ENCODE measurements at regions not wholly inside any gene's neighbourhood (a gene's known extent, or its start where the extent isn't known, plus 50 kb on each side); places are given as distances from the start of the nearest gene placed in this dataset.
"Not testable (repeated sequence)": the region's sequence is repeated elsewhere in the genome, so short reads cannot be mapped to it uniquely, and the experiment has no call there.

DNA sequence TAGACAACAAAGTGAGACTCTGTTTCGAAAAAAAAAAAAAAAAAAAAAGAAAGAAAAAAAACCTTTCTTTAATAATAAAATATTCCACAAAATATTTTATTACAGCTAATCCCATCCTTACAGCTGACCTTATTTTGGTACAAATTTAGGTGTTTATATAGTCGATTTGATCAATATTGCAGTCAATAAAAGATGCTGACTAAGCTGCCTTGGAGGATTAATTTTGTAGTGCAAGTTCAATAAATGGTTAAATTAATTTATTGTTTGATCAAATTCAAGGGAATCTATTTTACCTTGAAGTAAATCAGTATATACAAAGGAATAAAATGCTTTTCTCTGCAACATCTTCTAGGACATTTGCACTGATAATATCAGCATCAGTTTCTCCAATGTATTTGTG lies 1764.3 kb downstream of the NCAM2 start:
- no peak for DNase-seq (ENCODE audit: low read depth)

DNA sequence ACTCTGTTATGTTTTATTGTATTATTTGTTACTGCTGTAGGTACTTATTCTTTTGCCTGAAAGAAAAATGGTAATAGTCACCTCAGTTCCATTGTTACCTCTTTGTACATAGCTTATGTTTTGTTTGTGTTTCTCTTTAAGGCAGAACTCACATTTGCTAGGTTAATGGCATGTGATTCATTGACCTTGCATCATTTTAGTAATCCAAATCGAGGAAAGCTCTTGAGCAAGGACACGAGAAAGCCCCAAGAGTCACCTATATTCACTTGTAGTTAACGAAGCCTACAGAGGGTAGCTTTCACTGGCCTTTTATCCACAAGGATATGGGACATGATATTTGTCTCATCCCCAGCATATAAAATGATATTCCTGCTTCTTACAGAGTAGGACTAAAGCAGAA lies 1765.2 kb downstream of the NCAM2 start:
- DNase-seq (ENCODE audit: low read depth): no peak

DNA sequence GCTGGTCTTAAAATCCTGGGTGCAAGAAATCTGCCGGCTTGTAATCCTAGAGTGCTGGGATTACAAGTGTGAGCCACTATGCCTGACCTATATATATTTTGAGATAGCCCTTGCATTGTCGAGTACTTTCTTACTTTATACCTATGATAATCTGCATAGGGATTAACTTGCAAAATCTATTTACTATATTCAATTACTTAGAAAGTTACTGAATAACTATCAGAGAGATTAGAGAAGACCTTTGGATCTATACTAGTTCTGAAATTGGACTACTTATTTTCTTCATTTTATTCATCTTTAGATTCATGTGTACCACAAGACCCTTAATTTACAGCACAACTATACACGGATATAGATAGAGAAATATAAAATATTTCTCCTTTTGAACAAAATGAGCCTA lies 1766.0 kb downstream of the NCAM2 start:
- DNase-seq (ENCODE audit: low read depth): no peak

DNA sequence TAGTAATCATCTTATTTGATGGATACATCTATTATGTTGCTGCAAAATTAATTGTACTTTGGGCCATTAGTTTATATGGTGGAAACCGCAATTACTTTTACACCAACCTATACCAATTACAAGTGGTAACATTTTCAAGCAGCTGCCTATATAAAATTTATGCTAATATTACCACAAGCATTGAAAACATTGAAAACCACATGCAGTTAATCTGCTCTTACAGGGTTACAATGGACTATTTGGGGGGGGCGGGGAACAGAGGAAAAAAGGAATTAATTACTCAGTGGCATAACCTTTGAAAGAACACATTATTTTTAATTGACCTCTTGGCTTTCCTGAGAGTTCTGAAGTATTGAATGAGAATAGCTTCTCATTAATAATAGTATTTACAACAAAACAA lies 1793.2 kb downstream of the NCAM2 start:
- no peak for DNase-seq (ENCODE audit: low read depth)

DNA sequence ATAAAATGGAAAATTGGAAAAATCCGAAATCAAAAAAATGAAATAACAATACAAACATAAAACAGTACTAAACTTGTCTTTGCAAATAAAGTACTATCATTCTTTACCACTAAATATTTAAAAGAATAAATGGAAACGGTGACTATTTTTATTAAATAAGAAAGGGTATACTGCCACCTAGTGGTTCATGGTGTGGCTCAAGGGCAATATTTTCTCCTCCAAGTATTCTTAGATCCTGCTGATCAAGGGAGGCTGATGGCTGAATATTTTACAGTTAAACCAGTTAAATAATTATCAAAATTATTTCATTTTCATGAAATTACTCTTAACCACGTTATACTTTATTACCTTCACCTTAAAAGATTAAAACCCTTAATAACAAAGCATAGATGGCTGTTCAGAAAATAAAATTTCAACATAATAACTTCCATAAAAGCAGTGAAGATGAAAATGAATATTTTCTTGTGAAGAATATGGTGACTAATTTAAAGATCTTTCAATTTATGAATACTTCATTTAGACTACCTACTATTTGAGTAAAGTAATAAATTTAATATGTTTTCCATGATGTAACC lies 1793.9 kb downstream of the NCAM2 start:
- DNase-seq (ENCODE audit: low read depth): peak; percentile 10

DNA sequence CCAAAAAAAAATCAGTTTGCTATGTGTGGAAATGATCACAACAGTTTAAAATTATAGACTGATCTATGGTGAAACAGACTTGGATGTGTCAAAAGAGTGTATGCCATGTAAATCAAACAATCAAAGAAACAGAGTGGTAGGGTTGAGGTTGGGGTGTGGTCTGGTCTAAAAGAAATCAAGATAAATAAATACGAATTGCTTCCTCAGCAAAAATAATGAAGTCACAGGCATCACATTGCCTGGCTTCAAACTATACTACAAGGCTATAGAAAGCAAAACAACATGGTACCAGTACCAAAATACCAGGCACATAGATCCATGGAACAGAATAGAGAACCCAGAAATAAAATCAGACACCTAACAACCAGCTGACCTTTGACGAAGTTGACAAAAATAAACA lies 1796.9 kb downstream of the NCAM2 start:
- DNase-seq (ENCODE audit: low read depth): no peak

DNA sequence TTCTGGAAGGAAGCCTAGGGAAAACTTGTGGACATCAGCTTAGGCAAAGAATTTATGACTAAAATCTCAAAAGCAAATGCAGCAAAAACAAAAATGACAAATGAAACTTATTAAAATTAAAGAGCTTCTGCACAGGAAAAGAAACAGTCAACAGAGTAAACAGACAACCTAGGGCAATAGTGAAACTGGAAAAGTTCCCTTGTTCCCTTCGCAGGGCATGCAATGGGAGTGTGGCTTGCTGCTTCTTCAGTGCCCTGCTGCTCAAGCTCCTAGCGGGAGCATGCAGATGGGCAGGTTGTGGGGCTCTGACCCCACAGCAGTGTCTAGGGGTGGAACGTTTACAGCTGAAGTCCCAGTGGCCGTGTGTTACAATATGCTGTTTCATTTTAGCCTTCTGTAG lies 1797.4 kb downstream of the NCAM2 start:
- no peak for DNase-seq (ENCODE audit: low read depth)

DNA sequence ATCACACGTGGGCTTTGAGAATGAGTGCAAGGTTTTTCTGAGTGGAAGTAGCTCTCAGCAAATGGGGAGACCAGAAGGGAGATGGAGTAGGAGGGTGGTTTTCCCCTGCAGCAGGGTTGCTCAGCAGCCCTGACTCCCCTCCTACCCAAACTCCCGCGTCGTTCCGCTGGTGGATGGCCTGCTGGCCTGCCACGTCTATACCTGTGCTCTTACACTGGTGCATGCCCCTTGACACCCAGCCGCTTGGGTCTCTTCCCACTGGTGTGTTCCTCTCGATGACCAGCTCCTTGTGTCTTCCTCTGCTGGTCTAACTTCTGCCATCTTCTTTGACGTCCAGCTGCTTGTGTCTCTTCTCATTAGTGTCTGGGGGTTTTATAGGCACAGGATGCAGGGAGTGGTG lies 1797.9 kb downstream of the NCAM2 start:
- no peak for DNase-seq (ENCODE audit: low read depth)

DNA sequence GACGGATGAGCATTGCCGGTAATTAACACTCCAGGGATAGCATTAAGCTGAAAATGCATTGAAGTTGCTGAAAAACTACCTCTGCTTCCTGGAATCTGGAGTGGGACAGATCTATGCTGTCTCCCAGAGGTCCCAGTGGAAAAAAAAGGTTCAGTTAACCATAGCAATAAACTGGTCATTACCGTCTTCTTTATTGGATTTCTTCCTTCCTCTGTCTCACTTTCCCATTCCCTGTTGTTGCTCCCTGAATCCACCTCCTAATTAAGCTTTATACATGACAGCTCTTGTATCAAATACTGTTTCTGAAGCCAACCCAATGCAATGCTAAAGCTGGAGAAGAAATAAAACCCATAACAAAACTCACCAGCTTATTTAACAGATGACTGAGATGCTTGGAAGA lies 1805.9 kb downstream of the NCAM2 start:
- DNase-seq (ENCODE audit: low read depth): no peak

DNA sequence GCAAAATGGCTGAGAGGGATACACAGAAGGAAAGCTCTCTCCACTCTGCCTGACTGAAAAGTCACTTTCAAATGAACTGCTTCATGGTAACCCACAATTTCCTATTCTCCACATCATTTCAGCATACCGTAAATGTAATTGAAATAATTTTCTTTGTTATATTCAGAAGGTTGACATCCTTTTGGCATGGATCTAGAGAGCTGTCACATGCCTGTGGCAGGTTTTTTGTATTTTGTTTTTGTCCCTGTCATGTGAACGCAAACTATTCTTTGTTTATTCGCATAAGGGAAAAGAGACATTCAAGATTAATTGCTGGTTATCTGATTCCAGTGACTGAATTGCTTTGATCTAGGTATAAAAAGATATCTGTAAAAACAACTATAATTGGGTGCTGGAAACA lies 1808.1 kb downstream of the NCAM2 start:
- DNase-seq (ENCODE audit: low read depth): no peak

DNA sequence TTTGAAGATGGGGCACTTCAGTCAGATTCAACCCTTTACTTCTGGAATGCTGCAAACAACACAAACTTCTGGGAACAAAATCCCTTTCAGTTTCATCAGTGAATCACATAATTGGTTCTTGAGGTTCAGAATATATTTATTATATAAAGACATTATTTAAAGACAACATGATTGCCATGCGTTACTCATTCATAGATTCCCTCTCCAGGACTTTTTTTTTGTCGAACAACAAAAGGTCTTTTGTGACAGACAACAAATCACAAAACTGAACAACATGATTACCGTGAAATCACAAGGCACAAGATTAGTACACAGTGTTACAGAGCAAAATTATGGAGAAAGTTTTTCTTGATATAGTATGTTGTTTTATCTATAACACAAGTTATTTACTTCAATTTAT lies 1815.0 kb downstream of the NCAM2 start:
- no peak for DNase-seq (ENCODE audit: low read depth)

DNA sequence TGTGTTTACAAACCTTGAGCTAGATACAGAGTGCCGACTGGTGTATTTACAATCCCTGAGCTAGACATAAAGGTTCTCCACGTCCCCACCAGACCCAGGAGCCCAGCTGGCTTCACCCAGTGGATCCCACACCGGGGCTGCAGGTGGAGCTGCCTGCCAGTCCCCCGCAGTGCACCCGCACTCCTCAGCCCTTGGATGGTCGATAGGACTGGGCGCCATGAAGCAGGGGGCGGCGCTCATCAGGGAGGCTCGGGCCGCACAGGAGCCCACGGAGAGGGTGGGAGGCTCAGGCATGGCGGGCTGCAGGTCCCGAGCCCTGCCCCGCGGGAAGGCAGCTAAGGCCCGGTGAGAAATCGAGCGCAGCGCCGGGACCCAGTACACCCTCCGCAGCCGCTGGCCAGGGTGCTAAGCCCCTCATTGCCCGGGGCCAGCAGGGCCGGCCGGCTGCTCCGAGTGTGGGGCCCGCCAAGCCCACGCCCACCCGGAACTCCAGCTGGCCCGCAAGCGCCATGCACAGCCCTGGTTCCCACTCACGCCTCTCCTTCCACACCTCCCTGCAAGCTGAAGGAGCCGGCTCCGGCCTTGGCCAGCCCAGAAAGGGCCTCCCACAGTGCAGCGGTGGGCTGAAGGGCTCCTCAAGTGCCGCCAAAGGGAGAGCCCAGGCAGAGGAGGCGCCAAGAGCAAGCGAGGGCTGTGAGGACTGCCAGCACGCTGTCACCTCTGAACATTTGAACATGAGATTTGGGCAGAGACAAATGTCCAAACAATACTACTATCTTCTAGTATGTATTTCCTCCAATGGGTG lies 1820.7 kb downstream of the NCAM2 start:
- DNase-seq (ENCODE audit: low read depth): not testable (repeated sequence)

DNA sequence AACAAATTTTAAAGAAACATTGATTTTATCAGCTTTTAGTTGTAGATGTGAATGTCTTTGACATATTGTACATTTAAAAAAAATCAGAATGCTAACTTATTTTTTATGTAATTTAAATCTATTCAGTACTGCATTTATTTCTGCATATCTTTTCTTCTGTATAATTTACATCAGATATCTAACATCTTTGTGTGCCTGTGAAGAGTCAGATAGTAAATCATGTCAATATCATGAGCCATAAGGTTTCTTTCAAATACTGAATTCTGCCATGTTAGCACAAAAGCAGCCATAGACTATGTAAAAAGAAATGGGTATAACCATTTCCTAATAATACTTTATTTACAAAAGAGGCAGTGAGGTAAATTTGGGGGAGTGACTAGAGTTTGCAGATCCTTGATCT lies 1829.2 kb downstream of the NCAM2 start:
- no peak for DNase-seq (ENCODE audit: low read depth)

DNA sequence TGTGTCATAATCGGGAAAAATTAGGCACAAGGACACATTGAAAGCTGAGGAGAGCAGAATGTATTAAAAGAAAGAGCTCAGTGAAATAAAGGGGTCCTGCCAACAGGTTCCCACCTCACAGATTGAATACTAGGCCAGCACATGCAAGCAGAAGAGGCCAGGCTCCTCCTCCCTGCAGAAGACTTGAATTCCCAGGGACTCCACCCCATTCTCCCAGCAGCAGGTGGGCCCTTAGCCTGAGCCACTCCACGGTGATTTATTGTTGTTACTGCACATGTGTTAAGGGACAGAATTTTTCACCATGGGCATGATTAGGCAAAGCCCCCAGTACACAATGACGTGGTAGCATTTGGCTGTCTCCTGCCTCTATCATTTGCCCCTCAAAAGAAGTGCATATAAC lies 1844.7 kb downstream of the NCAM2 start:
- DNase-seq (ENCODE audit: low read depth): no peak

DNA sequence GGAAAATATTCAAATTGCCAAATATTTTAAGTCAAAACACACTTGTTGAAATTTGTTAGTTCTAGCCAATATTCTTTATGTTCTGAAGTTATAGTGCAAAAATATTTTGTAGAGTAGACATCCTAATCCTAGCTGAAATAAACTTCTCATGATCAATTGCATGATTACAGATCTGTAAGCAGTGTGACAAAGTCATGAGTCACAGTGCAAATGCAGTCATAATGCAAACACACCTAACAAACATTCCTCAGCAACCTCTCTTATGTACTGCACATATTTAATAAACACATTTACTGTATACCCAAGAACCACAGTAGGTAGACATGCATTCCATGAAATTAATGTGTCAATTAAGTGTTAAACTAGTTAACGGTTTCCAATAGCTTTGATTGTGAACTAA lies 1857.4 kb downstream of the NCAM2 start:
- no peak for DNase-seq (ENCODE audit: low read depth)

DNA sequence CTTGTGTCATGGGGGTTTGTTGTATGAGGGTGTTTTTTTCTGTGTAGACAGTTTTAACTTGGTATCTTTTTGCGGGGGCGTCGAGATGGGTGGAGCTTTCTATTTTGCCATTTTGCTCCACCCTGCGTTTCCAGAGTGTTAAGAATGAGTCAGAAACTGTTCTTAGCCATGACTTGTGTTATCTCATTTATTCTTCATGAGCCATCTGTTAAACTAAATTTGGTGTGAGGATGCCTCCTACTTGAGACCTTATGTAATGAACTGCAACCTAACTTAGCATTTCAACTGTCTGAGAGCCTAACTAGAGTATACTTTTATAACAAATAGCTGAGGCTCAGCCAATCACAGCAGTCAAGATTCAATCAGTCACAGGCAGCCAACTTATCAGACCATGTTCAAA lies 1873.5 kb downstream of the NCAM2 start:
- no peak for DNase-seq (ENCODE audit: low read depth)

DNA sequence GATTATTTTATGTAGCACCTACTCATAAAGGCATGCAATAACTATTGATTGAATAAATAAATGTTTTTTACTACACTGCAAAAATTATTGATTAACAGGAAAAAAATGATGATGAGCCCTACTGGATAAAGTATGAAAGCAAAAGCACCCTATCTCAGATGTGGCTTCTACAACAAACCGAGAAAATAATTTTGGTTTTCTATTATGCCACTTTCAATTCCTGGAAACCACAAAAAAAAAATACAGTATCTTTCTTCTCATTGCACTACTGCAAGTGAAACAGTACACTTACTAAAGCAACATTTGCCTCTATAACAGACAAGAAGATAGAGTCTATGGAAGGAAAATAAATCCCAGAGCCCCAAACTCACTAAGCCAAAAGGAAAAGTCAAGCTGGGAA lies 1882.4 kb downstream of the NCAM2 start:
- no peak for DNase-seq (ENCODE audit: low read depth)

DNA sequence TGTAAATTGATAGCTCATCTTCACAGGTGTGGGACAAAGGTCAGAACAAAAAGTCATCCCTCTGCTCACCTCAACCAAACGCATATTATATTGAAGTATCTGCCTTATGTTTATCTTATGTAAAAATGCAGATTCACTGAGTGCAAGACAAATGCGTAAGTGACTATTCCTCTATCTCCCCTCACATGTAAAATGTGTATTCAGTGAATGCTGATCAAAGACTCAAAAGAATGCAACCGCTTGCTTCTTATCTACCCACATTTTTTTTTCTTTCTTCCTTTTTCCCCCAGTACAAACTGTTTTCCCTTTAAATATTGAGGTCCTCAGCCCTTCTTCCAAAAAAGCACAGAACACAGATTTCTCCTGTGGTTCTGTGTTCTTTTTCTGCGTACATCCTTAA lies 1882.9 kb downstream of the NCAM2 start:
- no peak for DNase-seq (ENCODE audit: low read depth)

DNA sequence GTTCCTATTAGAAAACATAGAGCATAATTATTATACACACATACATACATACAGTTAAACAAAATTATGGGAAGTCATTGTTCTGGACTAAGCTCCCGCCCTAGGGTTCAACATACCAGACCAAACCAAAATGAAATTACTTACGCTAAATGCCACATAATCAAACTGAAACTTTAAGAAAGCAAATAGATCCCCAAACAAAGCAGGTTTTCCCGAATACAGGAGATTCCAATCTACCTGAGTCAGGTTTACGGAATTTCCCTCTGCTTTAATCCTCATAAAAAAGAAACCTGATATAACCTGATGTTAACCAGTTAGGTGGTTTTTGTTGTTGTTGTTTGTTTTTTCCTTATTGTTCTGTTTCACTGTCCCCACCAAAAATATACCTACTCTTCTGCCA lies 1886.9 kb downstream of the NCAM2 start:
- no peak for DNase-seq (ENCODE audit: low read depth)

DNA sequence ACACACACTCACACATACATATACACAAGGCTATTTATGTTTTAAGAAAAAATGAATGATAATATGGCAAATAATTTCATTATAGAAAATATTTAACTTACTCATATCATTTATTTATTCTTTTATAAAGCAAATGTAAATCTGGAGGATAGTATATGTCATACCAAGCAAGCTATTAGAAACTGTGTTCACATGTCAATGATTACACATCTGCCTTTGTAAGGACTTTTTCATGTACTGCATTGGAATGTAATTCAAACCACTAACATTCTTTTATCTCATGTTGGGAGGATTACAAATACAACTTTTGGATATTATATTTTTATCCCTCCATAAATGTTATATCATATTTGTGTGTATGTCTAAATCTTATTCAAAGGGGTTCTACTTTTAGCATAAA lies 1887.4 kb downstream of the NCAM2 start:
- no peak for DNase-seq (ENCODE audit: low read depth)

DNA sequence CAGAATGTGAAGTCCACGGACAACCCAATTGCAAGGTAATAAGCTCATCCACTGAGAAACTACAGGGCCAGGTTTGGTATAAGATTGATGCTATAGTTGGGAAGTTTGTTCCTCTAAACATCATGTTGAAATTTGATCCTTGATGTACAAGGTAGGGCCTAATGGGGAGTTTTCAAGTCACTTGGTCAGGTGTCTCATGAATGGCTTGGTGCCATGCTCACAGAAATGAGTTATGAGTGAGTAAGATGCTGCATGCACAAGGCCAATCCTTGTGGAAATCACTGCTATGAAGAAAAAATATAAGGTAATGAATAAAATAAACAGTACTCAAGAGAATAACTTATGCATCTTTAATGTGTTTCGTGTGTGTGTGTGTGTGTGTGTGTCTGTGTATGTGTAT lies 1891.2 kb downstream of the NCAM2 start:
- DNase-seq (ENCODE audit: low read depth): no peak

DNA sequence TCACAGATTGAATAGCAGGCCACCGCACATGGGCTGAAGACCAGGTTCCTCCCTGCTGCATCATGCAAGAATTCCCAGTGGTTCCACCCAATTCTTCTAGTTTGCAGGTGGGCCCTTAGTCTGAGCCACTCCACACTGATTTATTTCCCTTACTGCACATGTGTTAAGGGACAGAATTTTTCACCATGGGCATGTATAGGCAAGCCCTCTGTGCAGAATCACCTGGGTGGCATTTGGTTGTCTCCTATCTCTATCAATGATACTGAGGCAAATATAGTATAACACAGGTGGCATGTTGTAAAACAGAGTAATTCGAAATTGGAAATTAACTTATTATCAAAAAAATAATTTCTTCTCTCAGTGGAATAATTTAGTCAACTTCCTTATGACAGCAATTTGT lies 1892.4 kb downstream of the NCAM2 start:
- DNase-seq (ENCODE audit: low read depth): no peak

DNA sequence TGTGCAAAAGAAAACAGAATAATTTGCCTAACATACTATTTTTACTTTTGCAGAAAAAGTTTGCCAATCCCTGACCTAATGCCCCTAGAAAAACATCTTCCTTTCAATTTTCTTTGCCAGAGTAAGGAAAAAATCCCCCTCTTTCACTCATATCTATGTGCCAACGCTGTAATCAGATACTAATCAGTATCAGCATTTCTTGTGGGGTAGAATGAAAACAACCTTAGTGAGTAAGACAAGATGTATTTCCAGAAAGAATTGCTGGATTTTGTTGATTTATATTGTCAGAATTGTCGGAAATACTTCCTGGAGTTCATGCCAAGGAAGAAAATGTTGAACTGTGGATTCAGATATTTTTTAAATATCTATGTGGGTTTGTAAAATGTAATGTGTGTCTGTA lies 1893.8 kb downstream of the NCAM2 start:
- DNase-seq (ENCODE audit: low read depth): no peak

DNA sequence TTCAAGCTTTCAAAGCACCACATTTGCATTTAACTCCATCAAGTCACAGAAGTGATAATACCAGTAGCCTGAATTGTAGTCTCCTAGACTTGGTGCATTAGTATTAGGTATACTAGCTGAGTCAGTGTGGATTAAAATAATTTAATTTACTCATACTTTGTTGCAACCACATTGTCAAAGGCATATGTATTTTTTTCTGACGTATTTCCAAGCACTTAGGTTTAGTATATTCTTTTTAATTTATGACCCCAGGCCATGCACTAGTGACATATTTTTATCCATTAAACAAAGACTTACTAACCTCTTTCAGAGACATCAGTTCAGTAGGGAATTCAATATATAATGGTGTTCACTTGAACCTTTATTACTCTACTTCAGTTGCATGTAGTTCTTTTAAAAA lies 1894.5 kb downstream of the NCAM2 start:
- DNase-seq (ENCODE audit: low read depth): no peak

All from stromal cell of bone marrow (primary cell).